ENCODE measurements at regions not wholly inside any gene's neighbourhood (a gene's known extent, or its start where the extent isn't known, plus 50 kb on each side); places are given as distances from the start of the nearest gene placed in this dataset.

DNA sequence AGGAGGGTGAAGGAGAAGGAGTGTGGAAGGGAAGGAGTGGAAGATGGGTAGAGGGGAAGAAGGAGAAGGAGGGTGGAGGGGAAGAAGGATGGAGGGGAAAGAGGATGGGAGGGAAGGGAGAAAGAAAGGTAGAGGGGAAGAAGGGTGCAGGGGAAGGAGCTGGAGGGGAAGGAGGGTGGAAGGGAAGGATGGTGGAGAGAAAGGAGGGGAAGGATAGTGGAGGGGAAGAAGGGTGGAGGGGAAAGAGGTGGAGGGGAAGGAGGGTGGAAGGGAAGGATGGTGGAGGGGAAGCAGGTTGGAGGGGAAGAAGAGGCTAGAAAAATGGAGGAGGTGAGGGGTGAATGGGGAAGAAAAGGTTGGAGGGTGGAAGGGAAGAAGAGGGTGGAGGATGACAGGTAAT is 927.9 kb downstream of the UQCRFS1 start:
- Histone ChIP-seq H3K27ac (no peak overlapping the region), H3K4me3 (no peak overlapping the region)
- TF ChIP-seq, protein P1, sequence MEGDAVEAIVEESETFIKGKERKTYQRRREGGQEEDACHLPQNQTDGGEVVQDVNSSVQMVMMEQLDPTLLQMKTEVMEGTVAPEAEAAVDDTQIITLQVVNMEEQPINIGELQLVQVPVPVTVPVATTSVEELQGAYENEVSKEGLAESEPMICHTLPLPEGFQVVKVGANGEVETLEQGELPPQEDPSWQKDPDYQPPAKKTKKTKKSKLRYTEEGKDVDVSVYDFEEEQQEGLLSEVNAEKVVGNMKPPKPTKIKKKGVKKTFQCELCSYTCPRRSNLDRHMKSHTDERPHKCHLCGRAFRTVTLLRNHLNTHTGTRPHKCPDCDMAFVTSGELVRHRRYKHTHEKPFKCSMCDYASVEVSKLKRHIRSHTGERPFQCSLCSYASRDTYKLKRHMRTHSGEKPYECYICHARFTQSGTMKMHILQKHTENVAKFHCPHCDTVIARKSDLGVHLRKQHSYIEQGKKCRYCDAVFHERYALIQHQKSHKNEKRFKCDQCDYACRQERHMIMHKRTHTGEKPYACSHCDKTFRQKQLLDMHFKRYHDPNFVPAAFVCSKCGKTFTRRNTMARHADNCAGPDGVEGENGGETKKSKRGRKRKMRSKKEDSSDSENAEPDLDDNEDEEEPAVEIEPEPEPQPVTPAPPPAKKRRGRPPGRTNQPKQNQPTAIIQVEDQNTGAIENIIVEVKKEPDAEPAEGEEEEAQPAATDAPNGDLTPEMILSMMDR (IDR thresholded peaks at IDR 0.05) = no peak
- no peak for DNase-seq (ENCODE audit: low spot score)

- Histone ChIP-seq H3K4me3 (no peak overlapping the region), H3K27ac (no peak overlapping the region)
- TF ChIP-seq, protein P1 (IDR thresholded peaks at IDR 0.05) = no peak
- DNase-seq (ENCODE audit: low spot score) = no peak
Observed at GRCh38 chr19:28284389-28284788, 928.6 kb downstream of the UQCRFS1 start.

DNA sequence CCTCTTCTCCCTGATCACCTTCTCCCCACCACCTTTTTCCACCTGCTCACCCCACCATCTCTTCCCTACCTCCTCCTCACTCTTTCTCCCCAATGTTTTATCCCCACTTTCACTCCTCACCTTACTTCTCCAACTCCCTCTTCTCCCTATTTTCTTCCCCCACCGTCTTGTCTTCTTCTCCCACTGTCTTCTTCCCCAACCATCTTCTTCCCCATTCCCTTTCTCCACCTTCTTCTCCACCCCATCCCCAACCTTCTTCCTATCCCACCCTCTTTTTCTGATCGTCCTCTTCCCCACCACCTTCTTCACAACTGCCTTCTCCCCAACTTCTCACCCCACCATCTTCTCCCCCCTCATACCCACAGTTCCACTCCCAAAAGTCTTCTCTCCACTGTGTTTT is 929.4 kb downstream of the UQCRFS1 start:
- Histone ChIP-seq H3K4me3 (no peak overlapping the region), H3K27ac (no peak overlapping the region)
- TF ChIP-seq, protein P1 (IDR thresholded peaks at IDR 0.05) = no peak
- no peak for DNase-seq (ENCODE audit: low spot score)

- Histone ChIP-seq H3K27ac (no peak overlapping the region), H3K4me3 (no peak overlapping the region)
- DNase-seq (ENCODE audit: low spot score) = no peak
- TF ChIP-seq, protein P1 (IDR thresholded peaks at IDR 0.05) = no peak
Observed at GRCh38 chr19:28281676-28282075, 931.3 kb downstream of the UQCRFS1 start.

- TF ChIP-seq, protein P1 (IDR thresholded peaks at IDR 0.05) = no peak
- no peak for DNase-seq (ENCODE audit: low spot score)
Observed at GRCh38 chr19:28264556-28264955, 948.4 kb downstream of the UQCRFS1 start.

GRCh38 chr19:28258829-28259228 is 954.1 kb downstream of the UQCRFS1 start:
- no peak overlapping the region for H3K4me3 ChIP-seq
- DNase-seq (ENCODE audit: low spot score) = no peak
- TF ChIP-seq, protein P1 (IDR thresholded peaks at IDR 0.05) = no peak
- no peak overlapping the region for H3K27ac ChIP-seq

More at GRCh38 chr19:28264556-28264955, 948.4 kb downstream of the UQCRFS1 start:
- Histone ChIP-seq H3K27ac (no peak overlapping the region), H3K4me3 (no peak overlapping the region)

GRCh38 chr19:28257396-28257795 is 955.6 kb downstream of the UQCRFS1 start:
- TF ChIP-seq, protein P1 (IDR thresholded peaks at IDR 0.05) = no peak
- Histone ChIP-seq H3K4me3 (no peak overlapping the region), H3K27ac (no peak overlapping the region)
- no peak for DNase-seq (ENCODE audit: low spot score)

Data from coronary artery (tissue), 2 donors.